ENCODE measurements at regions not wholly inside any gene's neighbourhood (a gene's known extent, or its start where the extent isn't known, plus 50 kb on each side); places are given as distances from the start of the nearest gene placed in this dataset.

DNA sequence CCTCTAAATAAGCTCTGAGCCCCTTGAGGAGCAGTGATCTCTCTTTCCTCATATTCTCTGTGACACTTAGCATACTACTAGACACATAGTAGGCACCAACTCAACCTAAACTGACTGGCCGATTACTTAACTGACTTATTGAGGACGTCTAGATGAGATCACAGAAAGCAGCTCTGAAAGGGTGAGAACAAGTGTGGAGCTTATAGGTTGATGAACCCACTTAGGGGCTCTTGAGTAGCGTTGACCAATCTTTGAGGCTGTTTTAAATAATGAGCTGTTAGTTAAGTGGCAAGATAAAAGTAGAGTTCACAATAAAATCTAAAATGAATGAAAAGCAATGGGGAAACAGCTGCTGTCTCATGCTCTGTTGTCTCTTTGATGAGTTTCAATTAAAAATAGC is 124.7 kb upstream of the TNPO1 start:
- H3K27me3 ChIP-seq, result no peaks in the 10 kb centered on the region
- H3K4me3 ChIP-seq, result no peak overlapping the region
- WGBS, 2 donors (ENCODE audit: low coverage in 1 of 2), result 65 to 75% methylated on average over 1 to 3 of the region's 3 CpGs
- no peaks in the 10 kb centered on the region for H3K9me3 ChIP-seq
- ATAC-seq, result no peak
- no peak overlapping the region for H3K27ac ChIP-seq
- TF ChIP-seq EP300 (IDR thresholded peaks at IDR 0.05), result no peak
- no peak for TF ChIP-seq POLR2A (IDR thresholded peaks at IDR 0.05)
- TF ChIP-seq POLR2AphosphoS5 (IDR thresholded peaks at IDR 0.05), result no peak
- no peak for TF ChIP-seq CTCF (IDR thresholded peaks at IDR 0.05)
- no peaks in the 10 kb centered on the region for H3K36me3 ChIP-seq
- no peaks in the 10 kb centered on the region for H3K4me1 ChIP-seq

GRCh38 chr5:72688916-72689315 is 127.5 kb upstream of the TNPO1 start:
- no peaks in the 10 kb centered on the region for H3K27me3 ChIP-seq
- no peaks in the 10 kb centered on the region for H3K36me3 ChIP-seq
- ATAC-seq, result no peak
- no peaks in the 10 kb centered on the region for H3K4me1 ChIP-seq
- H3K27ac ChIP-seq, result no peak overlapping the region
- WGBS, 2 donors (ENCODE audit: low coverage in 1 of 2), result 84 to 98% methylated on average over 3 of the region's 3 CpGs
- TF ChIP-seq CTCF (IDR thresholded peaks at IDR 0.05) (no peak), POLR2AphosphoS5 (IDR thresholded peaks at IDR 0.05) (no peak), POLR2A (IDR thresholded peaks at IDR 0.05) (no peak), EP300 (IDR thresholded peaks at IDR 0.05) (no peak)
- H3K4me3 ChIP-seq, result no peak overlapping the region
- H3K9me3 ChIP-seq, result no peaks in the 10 kb centered on the region

DNA sequence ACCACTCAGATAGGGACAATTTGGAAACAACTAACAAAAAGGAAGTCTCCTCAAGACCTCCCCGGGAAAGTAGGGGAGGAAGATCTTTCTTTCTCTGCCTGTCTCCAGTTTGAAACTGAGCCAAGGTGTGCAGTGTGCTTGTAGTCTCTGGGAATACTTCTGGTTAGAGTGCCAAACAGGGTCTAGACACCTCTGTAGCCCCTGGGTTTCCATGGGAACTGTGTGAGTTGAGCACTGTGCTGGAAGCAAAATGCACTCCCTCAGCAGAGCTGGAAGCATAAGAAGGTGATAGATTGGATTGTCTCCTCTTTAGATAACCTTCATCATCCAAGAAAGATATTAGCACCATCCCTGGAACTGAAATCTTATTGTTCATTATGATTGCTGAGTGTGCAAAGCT is 129.2 kb upstream of the TNPO1 start:
- no peak overlapping the region for H3K27ac ChIP-seq
- H3K4me3 ChIP-seq, result no peak overlapping the region
- WGBS, 2 donors (ENCODE audit: low coverage in 1 of 2), result 14% methylated on average over 1 of the region's 1 CpG; no CpG with 5 or more reads in 1 of the 2 donors
- peaks cover 0 to 5% (median 0%) of the 10 kb centered on the region in 3 donors for H3K9me3 ChIP-seq
- ATAC-seq, result no peak
- no peaks in the 10 kb centered on the region for H3K36me3 ChIP-seq
- H3K27me3 ChIP-seq, result no peaks in the 10 kb centered on the region
- TF ChIP-seq EP300 (IDR thresholded peaks at IDR 0.05), result no peak
- no peak for TF ChIP-seq CTCF (IDR thresholded peaks at IDR 0.05)
- TF ChIP-seq POLR2A (IDR thresholded peaks at IDR 0.05), result no peak
- no peak for TF ChIP-seq POLR2AphosphoS5 (IDR thresholded peaks at IDR 0.05)
- no peaks in the 10 kb centered on the region for H3K4me1 ChIP-seq

GRCh38 chr5:72682561-72682960 is 133.9 kb upstream of the TNPO1 start:
- TF ChIP-seq CTCF (IDR thresholded peaks at IDR 0.05) (no peak), EP300 (IDR thresholded peaks at IDR 0.05) (no peak), POLR2A (IDR thresholded peaks at IDR 0.05) (no peak), POLR2AphosphoS5 (IDR thresholded peaks at IDR 0.05) (no peak)
- Histone ChIP-seq H3K27me3 (no peaks in the 10 kb centered on the region), H3K4me3 (no peak overlapping the region), H3K27ac (no peak overlapping the region), H3K9me3 (peaks cover 0 to 6% (median 0%) of the 10 kb centered on the region in 3 donors), H3K4me1 (no peaks in the 10 kb centered on the region), H3K36me3 (no peaks in the 10 kb centered on the region)
- ATAC-seq, result no peak
- 92% methylated on average over 2 of the region's 2 CpGs; no CpG with 5 or more reads in 1 of the 2 donors for WGBS, 2 donors (ENCODE audit: low coverage in 1 of 2)

- H3K36me3 ChIP-seq, result no peaks in the 10 kb centered on the region
- H3K27ac ChIP-seq, result no peak overlapping the region
- H3K27me3 ChIP-seq, result no peaks in the 10 kb centered on the region
- no peak for ATAC-seq
- no peaks in the 10 kb centered on the region for H3K4me1 ChIP-seq
- no peak overlapping the region for H3K4me3 ChIP-seq
- TF ChIP-seq POLR2A (IDR thresholded peaks at IDR 0.05) (no peak), POLR2AphosphoS5 (IDR thresholded peaks at IDR 0.05) (no peak), EP300 (IDR thresholded peaks at IDR 0.05) (no peak), CTCF (IDR thresholded peaks at IDR 0.05) (no peak)
- H3K9me3 ChIP-seq, result peaks cover 0 to 6% (median 0%) of the 10 kb centered on the region in 3 donors
- WGBS, 2 donors (ENCODE audit: low coverage in 1 of 2), result 77 to 100% methylated on average over 1 to 3 of the region's 3 CpGs
Observed at GRCh38 chr5:72681781-72682180, 134.7 kb upstream of the TNPO1 start.

Data from gastroesophageal sphincter (tissue), 4 donors.